Trophoblast cell (in vitro differentiated cells and primary cell): ENCODE measurements at regions not wholly inside any gene's neighbourhood (a gene's known extent, or its start where the extent isn't known, plus 50 kb on each side); places are given as distances from the start of the nearest gene placed in this dataset.

ENCODE experiments used
- DNase-seq, 2 donors: peaks; one replicate each; pipeline ENCODE4 v3.0.0-alpha.2; 2016
- H2AFZ ChIP-seq: 2 replicates; pipeline ENCODE4 v1.6.1; 2013; ENCODE audit warnings: low read length, moderate library complexity, mild to moderate bottlenecking; ENCODE audit not compliant: insufficient read depth, poor library complexity
- H2AK5ac ChIP-seq: 2 replicates; pipeline ENCODE4 v1.6.1; 2013; ENCODE audit warnings: mild to moderate bottlenecking, low read length
- H2BK120ac ChIP-seq: 2 replicates; pipeline ENCODE4 v1.6.1; 2013; ENCODE audit warnings: low read length, mild to moderate bottlenecking, moderate library complexity; ENCODE audit not compliant: insufficient read depth, poor library complexity
- H2BK12ac ChIP-seq: 2 replicates; pipeline ENCODE4 v1.6.1; 2013; ENCODE audit warnings: mild to moderate bottlenecking, low read length, moderate library complexity
- H2BK5ac ChIP-seq: 2 replicates; pipeline ENCODE4 v1.6.1; 2013; ENCODE audit warnings: low read length, low read depth, moderate library complexity, mild to moderate bottlenecking; ENCODE audit not compliant: poor library complexity
- H3K14ac ChIP-seq: 2 replicates; pipeline ENCODE4 v1.6.1; 2013; ENCODE audit warnings: mild to moderate bottlenecking, low read length
- H3K18ac ChIP-seq: 2 replicates; pipeline ENCODE4 v1.6.1; 2013; ENCODE audit warnings: mild to moderate bottlenecking, low read length
- H3K23ac ChIP-seq: 2 replicates; pipeline ENCODE4 v1.6.1; 2013; ENCODE audit warnings: low read length
- H3K27ac ChIP-seq: 2 replicates; pipeline ENCODE4 v1.5.1; 2013; ENCODE audit warnings: low read depth, mild to moderate bottlenecking, inconsistent platforms, low read length, moderate library complexity
- H3K27me3 ChIP-seq: 2 replicates; pipeline ENCODE4 v1.6.1; 2013; ENCODE audit warnings: inconsistent platforms, mild to moderate bottlenecking, low read length, moderate library complexity; ENCODE audit not compliant: insufficient read depth
- H3K36me3 ChIP-seq, 2 experiments: 1 replicate in 1 of 2; 2 replicates in 1 of 2; pipeline ENCODE4 v1.6.1; 2013; ENCODE audit warnings: low read length in 2 of 2, mild to moderate bottlenecking in 2 of 2, moderate library complexity in 1 of 2; ENCODE audit not compliant: insufficient read depth in 2 of 2, control insufficient read depth in 1 of 2
- H3K4ac ChIP-seq: 2 replicates; pipeline ENCODE4 v1.6.1; 2013; ENCODE audit warnings: low read depth, mild to moderate bottlenecking, low read length, moderate library complexity
- H3K4me1 ChIP-seq, 2 experiments: 1 replicate in 1 of 2; 2 replicates in 1 of 2; pipeline ENCODE4 v1.6.1; 2013; ENCODE audit warnings: low read length in 2 of 2, mild to moderate bottlenecking in 2 of 2, moderate library complexity in 1 of 2; ENCODE audit not compliant: insufficient read depth in 2 of 2, control insufficient read depth in 1 of 2
- H3K4me2 ChIP-seq: 2 replicates; pipeline ENCODE4 v1.6.1; 2013; ENCODE audit warnings: inconsistent platforms, mild to moderate bottlenecking, low read length, moderate library complexity
- H3K4me3 ChIP-seq: 2 replicates; pipeline ENCODE4 v1.5.1; 2013; ENCODE audit warnings: mild to moderate bottlenecking, low read depth, low read length, inconsistent platforms
- H3K79me1 ChIP-seq: one replicate; pipeline ENCODE4 v1.6.1; 2013; ENCODE audit warnings: low read length
- H3K79me2 ChIP-seq: 2 replicates; pipeline ENCODE4 v1.6.1; 2013; ENCODE audit warnings: low read length, mild to moderate bottlenecking; ENCODE audit not compliant: control insufficient read depth, insufficient read depth, poor library complexity
- H3K9ac ChIP-seq: 2 replicates; pipeline ENCODE4 v1.6.1; 2013; ENCODE audit warnings: mild to moderate bottlenecking, low read length
- H3K9me3 ChIP-seq: 2 replicates; pipeline ENCODE4 v1.6.1; 2013; ENCODE audit warnings: low read depth, mild to moderate bottlenecking, control low read depth, inconsistent platforms, low read length; ENCODE audit not compliant: insufficient read depth
- H4K12ac ChIP-seq: 2 replicates; pipeline ENCODE4 v1.6.1; 2013; ENCODE audit warnings: low read depth, mild to moderate bottlenecking, low read length, moderate library complexity
- H4K8ac ChIP-seq: 2 replicates; pipeline ENCODE4 v1.6.1; 2013; ENCODE audit warnings: low read depth, mild to moderate bottlenecking, low read length, moderate library complexity
- H4K91ac ChIP-seq: one replicate; pipeline ENCODE4 v1.6.1; 2013; ENCODE audit warnings: low read depth, mild to moderate bottlenecking, low read length, moderate library complexity
- WGBS: extraction: QIAGEN DNeasy Blood & Tissue Kit; methylation state at CpG from one replicate; pipeline ENCODE4 v1.1.7; 2013; ENCODE audit warnings: missing lambda C conversion rate; ENCODE audit not compliant: insufficient read length, insufficient coverage; ENCODE audit errors: extremely low coverage; 5-methylcytosine and 5-hydroxymethylcytosine counted together

DNA sequence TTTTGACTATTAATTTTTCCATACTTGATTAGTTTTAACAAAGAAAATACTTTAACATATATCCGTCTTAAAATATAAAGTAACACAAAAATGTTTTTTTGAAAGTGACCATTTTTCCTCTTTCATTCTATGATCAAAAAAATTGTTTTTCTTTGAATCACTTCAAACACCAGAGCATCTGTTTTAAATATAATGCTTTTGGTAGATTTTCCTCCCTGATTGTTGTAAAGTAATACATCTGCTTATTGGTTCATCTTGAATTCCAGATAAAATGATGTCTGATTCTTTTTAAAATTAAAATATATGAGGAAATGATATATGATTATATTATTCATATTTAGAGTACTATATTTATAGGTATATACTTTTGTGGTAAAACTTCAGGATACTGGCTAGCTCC is 76.2 kb upstream of the LPAR1 start:
- Histone ChIP-seq H3K18ac (no peak overlapping the region), H3K27me3 (no peaks in the 10 kb centered on the region), H3K79me2 (no peaks in the 10 kb centered on the region), H3K4ac (no peak overlapping the region), H2BK12ac (no peak overlapping the region), H2BK5ac (no peak overlapping the region), H3K4me1 (no peaks in the 10 kb centered on the region), H4K8ac (no peak overlapping the region), H2BK120ac (no peak overlapping the region), H3K4me3 (no peak overlapping the region), H2AFZ (no peak overlapping the region), H2AK5ac (no peak overlapping the region), H3K9ac (no peak overlapping the region), H3K4me2 (no peak overlapping the region), H3K14ac (no peak overlapping the region), H3K27ac (no peak overlapping the region), H3K36me3 (no peaks in the 10 kb centered on the region), H3K79me1 (no peaks in the 10 kb centered on the region), H3K9me3 (no peaks in the 10 kb centered on the region), H4K91ac (no peak overlapping the region), H3K23ac (no peak overlapping the region), H4K12ac (no peak overlapping the region)
- no peak for DNase-seq
- WGBS = no CpG with 5 or more reads among the region's 1 CpG

- H3K79me2 ChIP-seq = no peaks in the 10 kb centered on the region
- H3K4ac ChIP-seq = no peak overlapping the region
- no peak overlapping the region for H2AFZ ChIP-seq
- H4K12ac ChIP-seq = no peak overlapping the region
- H2BK120ac ChIP-seq = no peak overlapping the region
- no peak overlapping the region for H4K91ac ChIP-seq
- H3K36me3 ChIP-seq = no peaks in the 10 kb centered on the region
- no CpG with 5 or more reads among the region's 2 CpGs for WGBS
- H3K27me3 ChIP-seq = no peaks in the 10 kb centered on the region
- no peak overlapping the region for H3K4me2 ChIP-seq
- H3K27ac ChIP-seq = no peak overlapping the region
- H3K79me1 ChIP-seq = no peaks in the 10 kb centered on the region
- H3K18ac ChIP-seq = no peak overlapping the region
- no peaks in the 10 kb centered on the region for H3K4me1 ChIP-seq
- DNase-seq = no peak
- H3K9me3 ChIP-seq = no peaks in the 10 kb centered on the region
- H2BK5ac ChIP-seq = no peak overlapping the region
- H2AK5ac ChIP-seq = no peak overlapping the region
- no peak overlapping the region for H2BK12ac ChIP-seq
- H3K23ac ChIP-seq = no peak overlapping the region
- no peak overlapping the region for H3K14ac ChIP-seq
- no peak overlapping the region for H3K4me3 ChIP-seq
- no peak overlapping the region for H4K8ac ChIP-seq
- no peak overlapping the region for H3K9ac ChIP-seq
Measured at GRCh38 chr9:111113712-111114111, 75.4 kb upstream of the LPAR1 start.

- Histone ChIP-seq H3K27ac (no peak overlapping the region), H3K4ac (no peak overlapping the region), H3K36me3 (no peaks in the 10 kb centered on the region), H2BK5ac (no peak overlapping the region), H3K79me1 (no peaks in the 10 kb centered on the region), H3K18ac (no peak overlapping the region), H3K79me2 (no peaks in the 10 kb centered on the region), H3K9ac (no peak overlapping the region), H3K14ac (no peak overlapping the region), H3K4me3 (no peak overlapping the region), H3K27me3 (no peaks in the 10 kb centered on the region), H4K91ac (no peak overlapping the region), H2BK12ac (no peak overlapping the region), H3K9me3 (no peaks in the 10 kb centered on the region), H2AFZ (no peak overlapping the region), H2BK120ac (no peak overlapping the region), H4K8ac (no peak overlapping the region), H2AK5ac (no peak overlapping the region), H3K4me1 (no peaks in the 10 kb centered on the region), H3K4me2 (no peak overlapping the region), H4K12ac (no peak overlapping the region), H3K23ac (no peak overlapping the region)
- no CpG with 5 or more reads among the region's 3 CpGs for WGBS
- no peak for DNase-seq
Measured at GRCh38 chr9:111110805-111111204, 72.5 kb upstream of the LPAR1 start.

GRCh38 chr9:111108946-111109345 is 70.7 kb upstream of the LPAR1 start:
- no peak overlapping the region for H3K18ac ChIP-seq
- DNase-seq = peak in 1 of 2 donors; percentile 6
- H3K14ac ChIP-seq = no peak overlapping the region
- H4K12ac ChIP-seq = no peak overlapping the region
- no peak overlapping the region for H2BK5ac ChIP-seq
- no peak overlapping the region for H3K4me3 ChIP-seq
- no peak overlapping the region for H3K9ac ChIP-seq
- no peaks in the 10 kb centered on the region for H3K9me3 ChIP-seq
- H2AFZ ChIP-seq = no peak overlapping the region
- no peak overlapping the region for H3K4ac ChIP-seq
- no peak overlapping the region for H2BK120ac ChIP-seq
- H2AK5ac ChIP-seq = no peak overlapping the region
- no peak overlapping the region for H2BK12ac ChIP-seq
- H3K23ac ChIP-seq = no peak overlapping the region
- H3K79me2 ChIP-seq = no peaks in the 10 kb centered on the region
- H3K4me1 ChIP-seq = no peaks in the 10 kb centered on the region
- no CpG with 5 or more reads among the region's 3 CpGs for WGBS
- no peaks in the 10 kb centered on the region for H3K79me1 ChIP-seq
- H3K4me2 ChIP-seq = no peak overlapping the region
- no peak overlapping the region for H4K91ac ChIP-seq
- no peak overlapping the region for H3K27ac ChIP-seq
- no peaks in the 10 kb centered on the region for H3K36me3 ChIP-seq
- no peaks in the 10 kb centered on the region for H3K27me3 ChIP-seq
- H4K8ac ChIP-seq = no peak overlapping the region
